IPS-15b (cell line): ENCODE measurements at regions not wholly inside any gene's neighbourhood (a gene's known extent, or its start where the extent isn't known, plus 50 kb on each side); places are given as distances from the start of the nearest gene placed in this dataset.
"Not testable (repeated sequence)": the region's sequence is repeated elsewhere in the genome, so short reads cannot be mapped to it uniquely, and the experiment has no call there.

Source experiments
- H3K27me3 ChIP-seq: one replicate; pipeline ENCODE4 v1.6.1; 2013; ENCODE audit warnings: low read length; ENCODE audit not compliant: control insufficient read depth, insufficient read depth
- H3K36me3 ChIP-seq: one replicate; pipeline ENCODE4 v1.6.1; 2013; ENCODE audit warnings: low read length; ENCODE audit not compliant: control insufficient read depth, insufficient read depth
- H3K4me1 ChIP-seq: one replicate; pipeline ENCODE4 v1.6.1; 2013; ENCODE audit warnings: mild to moderate bottlenecking, low read length; ENCODE audit not compliant: control insufficient read depth, insufficient read depth
- H3K4me3 ChIP-seq: one replicate; pipeline ENCODE4 v1.5.1; 2013; ENCODE audit warnings: low read depth, low read length
- H3K9ac ChIP-seq: one replicate; pipeline ENCODE4 v1.6.1; 2013; ENCODE audit warnings: low read depth, mild to moderate bottlenecking, low read length
- H3K9me3 ChIP-seq: one replicate; pipeline ENCODE4 v1.6.1; 2013; ENCODE audit warnings: mild to moderate bottlenecking, low read length; ENCODE audit not compliant: control insufficient read depth, insufficient read depth

DNA sequence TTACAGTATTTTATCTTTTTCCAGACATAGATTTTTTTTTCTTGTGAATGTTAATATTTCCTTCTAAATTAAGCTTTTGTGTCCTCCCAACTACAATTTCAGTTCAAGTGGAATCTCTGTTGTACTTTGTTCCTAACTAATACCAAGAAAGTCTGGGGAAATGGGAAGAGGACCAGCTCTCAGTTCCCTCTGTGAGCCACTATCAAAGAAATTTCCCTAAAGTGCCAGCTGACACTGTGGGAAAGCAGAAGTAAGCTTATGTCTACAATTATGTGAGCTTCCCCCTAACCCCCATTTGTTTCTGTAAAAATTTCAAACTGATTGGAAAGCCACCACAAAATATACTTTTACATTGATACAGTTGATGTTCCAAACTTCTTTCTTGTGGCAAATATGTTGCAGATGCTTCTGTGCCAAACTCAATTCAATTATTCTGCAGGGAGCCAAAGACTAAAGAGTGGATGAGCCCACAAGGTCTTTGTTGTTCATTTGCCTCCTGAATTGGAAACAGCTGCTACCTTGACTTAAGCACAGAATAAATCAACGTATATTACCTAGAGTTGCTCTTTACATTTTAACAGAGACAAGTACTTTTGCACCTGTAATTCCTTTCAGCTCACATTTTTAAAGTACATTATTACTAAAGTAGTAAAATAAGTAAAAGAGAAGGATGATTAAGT lies 306.6 kb downstream of the PTH2R start:
- Histone ChIP-seq H3K27me3 (no peaks in the 10 kb centered on the region), H3K36me3 (no peaks in the 10 kb centered on the region), H3K9ac (no peak overlapping the region), H3K4me1 (no peaks in the 10 kb centered on the region), H3K9me3 (no peaks in the 10 kb centered on the region), H3K4me3 (no peak overlapping the region)

DNA sequence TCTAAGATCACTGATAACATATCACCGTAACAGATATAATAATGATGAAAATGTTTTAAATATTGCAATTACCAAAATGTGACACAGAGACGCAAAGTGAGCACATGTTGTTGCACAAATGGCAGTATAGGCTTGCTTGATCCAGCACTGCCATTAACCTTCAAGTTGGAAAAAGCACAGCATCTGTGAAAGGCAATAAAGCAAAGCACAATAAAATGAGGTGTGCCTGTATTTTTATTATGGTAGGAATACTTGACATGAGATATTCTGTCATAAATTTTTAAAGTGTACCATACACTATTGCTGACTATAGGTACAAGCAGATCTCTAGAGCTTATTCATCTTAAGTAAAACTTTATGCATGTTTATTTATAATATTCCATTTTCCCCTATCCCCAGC lies 312.2 kb downstream of the PTH2R start:
- H3K36me3 ChIP-seq = no peaks in the 10 kb centered on the region
- no peaks in the 10 kb centered on the region for H3K27me3 ChIP-seq
- H3K9ac ChIP-seq = no peak overlapping the region
- no peaks in the 10 kb centered on the region for H3K9me3 ChIP-seq
- H3K4me3 ChIP-seq = no peak overlapping the region
- no peaks in the 10 kb centered on the region for H3K4me1 ChIP-seq

DNA sequence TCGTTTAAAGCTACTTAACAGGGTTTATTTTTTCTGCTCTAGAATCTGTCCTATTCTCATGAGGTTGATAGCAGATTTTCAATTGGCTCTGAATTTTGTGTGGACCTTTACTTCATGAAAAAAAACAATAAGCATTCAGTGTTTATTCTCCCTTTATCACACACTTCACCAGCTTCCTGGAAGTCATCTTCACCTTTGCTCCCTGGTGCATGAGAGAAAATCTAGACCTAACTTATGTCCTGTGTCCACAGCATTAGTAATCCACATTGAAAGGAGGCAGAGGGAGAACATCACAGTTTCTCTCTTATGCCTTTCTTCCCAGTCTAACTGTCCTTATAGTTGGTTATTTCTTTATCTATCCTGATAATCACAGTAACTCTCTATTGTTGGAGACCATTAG lies 316.1 kb downstream of the PTH2R start:
- H3K27me3 ChIP-seq = no peaks in the 10 kb centered on the region
- no peaks in the 10 kb centered on the region for H3K9me3 ChIP-seq
- no peak overlapping the region for H3K9ac ChIP-seq
- no peaks in the 10 kb centered on the region for H3K36me3 ChIP-seq
- H3K4me1 ChIP-seq = no peaks in the 10 kb centered on the region
- H3K4me3 ChIP-seq = no peak overlapping the region

DNA sequence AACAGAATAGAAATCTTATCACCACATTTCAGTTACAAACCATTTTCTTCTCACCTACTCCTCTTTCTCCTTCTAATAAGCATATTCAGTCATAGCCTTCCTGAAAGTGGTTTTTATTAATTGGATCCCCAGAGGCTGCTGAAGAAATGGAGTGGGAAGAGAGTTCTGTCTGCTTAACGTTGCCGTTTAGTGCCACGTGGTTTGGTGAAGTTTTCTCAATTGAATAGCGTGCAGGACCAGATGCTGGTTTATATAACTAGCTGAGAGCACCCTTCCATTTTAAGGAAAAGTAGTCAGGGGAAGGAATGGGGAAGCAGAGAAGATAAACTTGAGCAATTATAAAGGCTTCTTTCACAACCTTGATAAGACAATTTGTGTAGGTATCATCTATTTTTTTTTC lies 318.7 kb downstream of the PTH2R start:
- Histone ChIP-seq H3K9ac (no peak overlapping the region), H3K9me3 (no peaks in the 10 kb centered on the region), H3K4me1 (no peaks in the 10 kb centered on the region), H3K4me3 (no peak overlapping the region), H3K27me3 (no peaks in the 10 kb centered on the region), H3K36me3 (no peaks in the 10 kb centered on the region)

DNA sequence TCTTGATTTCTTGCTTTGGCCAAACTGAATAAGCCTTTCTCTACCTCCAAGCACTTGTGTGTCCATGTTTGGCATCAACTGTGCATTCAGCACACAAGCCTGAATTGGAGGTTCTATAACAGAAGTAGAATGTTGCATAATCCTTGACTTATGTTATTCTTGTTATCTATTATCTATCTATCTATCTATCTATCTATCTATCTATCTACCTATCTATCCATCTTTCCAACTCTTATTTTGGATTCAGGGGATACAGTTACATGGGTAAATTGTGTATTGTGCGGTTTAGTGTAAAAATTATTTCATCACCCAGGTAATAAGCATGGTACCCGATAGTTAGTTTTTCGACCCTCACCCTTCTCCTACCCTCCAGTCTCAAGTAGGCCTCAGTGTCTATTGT lies 319.6 kb downstream of the PTH2R start:
- Histone ChIP-seq H3K36me3 (no peaks in the 10 kb centered on the region), H3K27me3 (no peaks in the 10 kb centered on the region), H3K4me1 (no peaks in the 10 kb centered on the region), H3K9ac (no peak overlapping the region), H3K4me3 (no peak overlapping the region), H3K9me3 (no peaks in the 10 kb centered on the region)

- not testable (repeated sequence) for H3K9ac ChIP-seq, H3K27me3 ChIP-seq, H3K9me3 ChIP-seq, H3K36me3 ChIP-seq, H3K4me3 ChIP-seq, H3K4me1 ChIP-seq
These were observed 345.2 kb downstream of the PTH2R start for GRCh38 chr2:208751663-208752415.

- Histone ChIP-seq H3K27me3 (no peaks in the 10 kb centered on the region), H3K36me3 (no peaks in the 10 kb centered on the region), H3K4me1 (no peaks in the 10 kb centered on the region), H3K4me3 (no peak overlapping the region), H3K9me3 (no peaks in the 10 kb centered on the region), H3K9ac (no peak overlapping the region)
These were observed 350.8 kb downstream of the PTH2R start for GRCh38 chr2:208757364-208757763.

GRCh38 chr2:208773074-208773473 lies 366.5 kb downstream of the PTH2R start:
- not testable (repeated sequence) for H3K9me3 ChIP-seq, H3K4me3 ChIP-seq, H3K4me1 ChIP-seq, H3K36me3 ChIP-seq, H3K9ac ChIP-seq, H3K27me3 ChIP-seq

DNA sequence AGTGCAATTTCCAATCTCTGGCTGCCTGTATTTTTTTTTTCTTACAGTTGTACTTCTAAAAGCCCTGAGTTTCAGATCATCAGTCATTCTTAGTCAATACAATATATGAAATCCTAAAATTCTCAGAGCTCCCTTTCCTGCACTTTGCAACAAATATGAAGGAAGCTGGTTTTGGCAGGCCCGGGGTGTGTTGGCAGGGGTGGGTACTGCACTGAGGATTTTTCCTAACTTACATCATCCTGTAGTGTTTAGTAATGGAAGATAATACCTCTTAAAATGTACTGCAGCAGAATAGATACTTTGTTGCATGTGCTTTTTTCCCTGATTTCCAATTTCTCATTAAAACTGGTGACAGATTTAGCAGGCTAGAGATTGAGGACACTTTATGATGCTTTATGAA lies 374.6 kb downstream of the PTH2R start:
- H3K4me1 ChIP-seq = no peaks in the 10 kb centered on the region
- H3K9me3 ChIP-seq = no peaks in the 10 kb centered on the region
- H3K9ac ChIP-seq = no peak overlapping the region
- H3K27me3 ChIP-seq = no peaks in the 10 kb centered on the region
- H3K4me3 ChIP-seq = no peak overlapping the region
- no peaks in the 10 kb centered on the region for H3K36me3 ChIP-seq

- H3K9me3 ChIP-seq = no peaks in the 10 kb centered on the region
- H3K4me1 ChIP-seq = no peaks in the 10 kb centered on the region
- H3K36me3 ChIP-seq = no peaks in the 10 kb centered on the region
- no peaks in the 10 kb centered on the region for H3K27me3 ChIP-seq
- H3K9ac ChIP-seq = no peak overlapping the region
- H3K4me3 ChIP-seq = no peak overlapping the region
These were observed 375.5 kb downstream of the PTH2R start for GRCh38 chr2:208782097-208782496.

DNA sequence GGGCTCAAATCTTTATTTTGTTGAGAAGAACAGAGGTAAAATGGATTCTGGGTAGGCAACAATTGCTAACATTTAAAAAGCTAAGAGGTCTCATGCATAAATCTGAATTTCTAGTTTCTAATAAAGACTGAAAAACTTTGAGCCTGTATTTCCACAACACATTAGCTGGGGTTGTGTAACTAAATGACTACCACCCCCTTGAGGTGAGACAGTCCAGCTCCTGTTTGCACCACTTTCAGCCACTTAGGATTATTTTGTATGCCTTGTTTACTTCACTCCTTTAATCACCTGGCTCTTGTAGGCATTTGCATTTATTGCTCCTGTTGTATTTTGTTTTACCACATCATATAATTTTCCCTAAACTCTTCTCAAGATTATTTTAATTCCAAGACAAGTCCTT lies 376.6 kb downstream of the PTH2R start:
- H3K27me3 ChIP-seq = no peaks in the 10 kb centered on the region

DNA sequence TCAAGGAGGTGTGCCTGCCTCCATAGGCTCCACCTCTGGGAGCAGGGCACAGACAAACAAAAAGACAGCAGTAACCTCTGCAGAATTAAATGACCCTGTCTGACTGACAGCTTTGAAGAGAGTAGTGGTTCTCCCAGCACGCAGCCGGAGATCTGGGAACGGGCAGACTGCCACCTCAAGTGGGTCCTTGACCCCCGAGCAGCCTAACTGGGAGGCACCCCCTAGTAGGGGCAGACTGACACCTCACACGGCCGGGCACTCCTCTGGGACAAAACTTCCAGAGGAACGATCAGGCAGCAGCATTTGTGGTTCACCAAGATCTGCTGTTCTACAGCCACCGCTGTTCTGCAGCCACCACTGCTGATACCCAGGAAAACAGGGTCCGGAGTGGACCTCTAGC lies 378.2 kb downstream of the PTH2R start:
- not testable (repeated sequence) for H3K4me1 ChIP-seq

More for the DNA sequence above, 376.6 kb downstream of the PTH2R start:
- Histone ChIP-seq H3K4me3 (no peak overlapping the region), H3K4me1 (no peaks in the 10 kb centered on the region), H3K36me3 (no peaks in the 10 kb centered on the region), H3K9me3 (no peaks in the 10 kb centered on the region), H3K9ac (no peak overlapping the region)

More for the DNA sequence above, 378.2 kb downstream of the PTH2R start:
- not testable (repeated sequence) for H3K27me3 ChIP-seq, H3K36me3 ChIP-seq, H3K9me3 ChIP-seq, H3K4me3 ChIP-seq, H3K9ac ChIP-seq
